H54 (cell line): ENCODE measurements at regions not wholly inside any gene's neighbourhood (a gene's known extent, or its start where the extent isn't known, plus 50 kb on each side); places are given as distances from the start of the nearest gene placed in this dataset.

ENCODE experiments used
- DNase-seq: peaks from one replicate; pipeline ENCODE4 v3.0.0; 2011; ENCODE audit warnings: low spot score, mixed read lengths; ENCODE audit not compliant: insufficient read length
- FAIRE-seq: peaks from 3 replicates; lab custom pipeline; 2011; peaks lifted over from hg19 to GRCh38; lab: Jason Lieb, UNC
- POLR2A ChIP-seq: IDR thresholded peaks from 2 replicates; pipeline ENCODE4 v1.6.1; 2011; ENCODE audit warnings: low read depth, mild to moderate bottlenecking, low read length

GRCh38 chr6:47094241-47094925 lies 52.3 kb upstream of the ADGRF1 start:
- peak; percentile 38 for FAIRE-seq
- peak; percentile 25 for DNase-seq
- no peak for TF ChIP-seq POLR2A

- DNase-seq (no peak), FAIRE-seq (no peak)
- TF ChIP-seq POLR2A = no peak
Observed at GRCh38 chr6:47093169-47093568, 51.0 kb upstream of the ADGRF1 start.

- FAIRE-seq (no peak), DNase-seq (no peak)
- TF ChIP-seq POLR2A = no peak
Observed at GRCh38 chr6:47091886-47092668, 49.9 kb upstream of the ADGRF1 start.
